Hepatocyte (in vitro differentiated cells): ENCODE measurements at regions not wholly inside any gene's neighbourhood (a gene's known extent, or its start where the extent isn't known, plus 50 kb on each side); places are given as distances from the start of the nearest gene placed in this dataset.
"Not testable (repeated sequence)": the region's sequence is repeated elsewhere in the genome, so short reads cannot be mapped to it uniquely, and the experiment has no call there.

Experiments used
- EZH2 ChIP-seq: fragments of 200-600 bp; sonication (generic); IDR thresholded peaks from 2 replicates; pipeline ENCODE4 v1.6.1; 2016; ENCODE audit warnings: antibody characterized with exemption, mild to moderate bottlenecking, borderline replicate concordance
- EZH2phosphoT487 ChIP-seq: fragments of 200-600 bp; sonication (generic); IDR thresholded peaks from one replicate; pipeline ENCODE4 v1.6.1; 2018; ENCODE audit warnings: antibody characterized with exemption, mild to moderate bottlenecking, low read depth, moderate library complexity; ENCODE audit not compliant: unreplicated experiment, severe bottlenecking
- TF ChIP-seq, protein P1 (sequence below): fragments of 200-600 bp; sonication (generic); IDR thresholded peaks from 2 replicates; pipeline ENCODE4 v1.5.1; 2016; ENCODE audit warnings: antibody characterized with exemption, mild to moderate bottlenecking; ENCODE audit not compliant: poor library complexity

GRCh38 chrX:89369904-89370303 is 551.8 kb upstream of the TGIF2LX start:
- TF ChIP-seq, protein P1, sequence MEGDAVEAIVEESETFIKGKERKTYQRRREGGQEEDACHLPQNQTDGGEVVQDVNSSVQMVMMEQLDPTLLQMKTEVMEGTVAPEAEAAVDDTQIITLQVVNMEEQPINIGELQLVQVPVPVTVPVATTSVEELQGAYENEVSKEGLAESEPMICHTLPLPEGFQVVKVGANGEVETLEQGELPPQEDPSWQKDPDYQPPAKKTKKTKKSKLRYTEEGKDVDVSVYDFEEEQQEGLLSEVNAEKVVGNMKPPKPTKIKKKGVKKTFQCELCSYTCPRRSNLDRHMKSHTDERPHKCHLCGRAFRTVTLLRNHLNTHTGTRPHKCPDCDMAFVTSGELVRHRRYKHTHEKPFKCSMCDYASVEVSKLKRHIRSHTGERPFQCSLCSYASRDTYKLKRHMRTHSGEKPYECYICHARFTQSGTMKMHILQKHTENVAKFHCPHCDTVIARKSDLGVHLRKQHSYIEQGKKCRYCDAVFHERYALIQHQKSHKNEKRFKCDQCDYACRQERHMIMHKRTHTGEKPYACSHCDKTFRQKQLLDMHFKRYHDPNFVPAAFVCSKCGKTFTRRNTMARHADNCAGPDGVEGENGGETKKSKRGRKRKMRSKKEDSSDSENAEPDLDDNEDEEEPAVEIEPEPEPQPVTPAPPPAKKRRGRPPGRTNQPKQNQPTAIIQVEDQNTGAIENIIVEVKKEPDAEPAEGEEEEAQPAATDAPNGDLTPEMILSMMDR, result not testable (repeated sequence)
- TF ChIP-seq EZH2, EZH2phosphoT487: not testable (repeated sequence)
